G401.6 (cell line): ENCODE measurements at regions not wholly inside any gene's neighbourhood (a gene's known extent, or its start where the extent isn't known, plus 50 kb on each side); places are given as distances from the start of the nearest gene placed in this dataset.

Experiments
- FAIRE-seq: peaks from 2 replicates; lab custom pipeline; 2012; peaks lifted over from hg19 to GRCh38; lab: Jason Lieb, UNC

DNA sequence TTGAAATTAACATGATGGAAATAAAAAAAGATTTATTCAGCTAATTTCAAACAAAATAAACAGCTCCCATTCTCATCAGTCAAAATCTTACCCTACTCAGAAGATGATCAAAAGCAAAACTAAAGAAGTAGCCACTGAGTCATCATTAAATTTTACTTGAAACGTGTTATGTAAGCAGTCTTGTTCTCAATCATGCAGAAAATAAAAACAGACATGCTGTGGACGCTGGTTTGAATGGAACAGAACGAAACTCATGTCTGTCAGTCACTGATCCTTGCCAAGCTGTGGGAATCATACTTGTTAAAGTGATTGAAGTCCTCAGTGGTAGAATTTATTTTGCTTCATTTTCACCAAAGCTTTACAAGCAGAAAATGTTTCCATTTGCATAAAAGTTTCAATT lies 77.2 kb upstream of the TLR3 start:
- no peak for FAIRE-seq

DNA sequence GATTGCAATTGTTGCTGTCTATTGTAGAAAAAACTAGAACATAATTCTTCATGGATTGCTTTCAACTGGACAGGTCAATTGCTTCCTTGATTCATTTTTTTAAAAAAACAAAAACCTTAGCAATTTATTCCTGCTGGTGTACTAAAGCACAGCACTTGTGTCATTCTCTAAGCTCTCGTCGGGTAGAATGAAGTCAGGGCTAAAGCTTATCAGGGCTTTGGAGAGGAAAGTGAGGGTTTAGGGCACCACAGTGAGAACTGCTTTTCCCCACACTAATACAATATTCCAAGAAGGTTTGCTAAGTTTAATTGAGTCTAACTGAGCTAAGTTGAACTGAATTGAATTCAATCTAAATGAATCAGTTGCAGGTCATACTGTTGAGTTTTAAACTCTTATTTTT lies 76.4 kb upstream of the TLR3 start:
- no peak for FAIRE-seq

DNA sequence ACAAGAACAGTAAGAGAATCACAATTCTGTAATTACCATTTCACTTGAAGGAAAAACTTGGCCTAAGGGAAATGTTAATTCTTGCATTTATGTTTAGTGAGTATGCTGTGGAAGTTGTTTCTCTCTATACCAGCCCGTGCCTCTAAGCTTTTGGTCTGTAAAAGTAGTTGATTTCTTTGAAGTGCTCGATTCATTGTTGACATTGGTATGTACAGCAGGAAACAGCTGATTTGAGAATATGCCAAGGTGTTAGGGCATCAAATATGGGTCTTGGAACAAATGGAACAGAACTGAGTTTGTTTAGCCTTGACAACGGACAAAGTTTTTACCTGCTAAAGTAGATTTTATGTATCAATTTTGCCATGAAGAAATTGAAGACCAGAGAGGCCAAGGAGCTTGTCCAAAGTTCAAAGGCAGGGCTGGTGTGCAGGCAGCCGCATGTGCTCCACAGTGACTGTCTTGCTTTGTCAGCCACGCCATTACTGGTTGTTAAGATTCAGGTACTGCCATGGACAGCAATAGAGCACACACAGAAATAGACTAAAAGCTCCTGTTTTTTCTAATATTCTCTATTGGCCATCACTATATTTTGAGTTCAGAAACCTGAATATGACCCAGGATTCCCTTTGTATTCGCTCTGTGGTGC lies 75.5 kb upstream of the TLR3 start:
- no peak for FAIRE-seq

DNA sequence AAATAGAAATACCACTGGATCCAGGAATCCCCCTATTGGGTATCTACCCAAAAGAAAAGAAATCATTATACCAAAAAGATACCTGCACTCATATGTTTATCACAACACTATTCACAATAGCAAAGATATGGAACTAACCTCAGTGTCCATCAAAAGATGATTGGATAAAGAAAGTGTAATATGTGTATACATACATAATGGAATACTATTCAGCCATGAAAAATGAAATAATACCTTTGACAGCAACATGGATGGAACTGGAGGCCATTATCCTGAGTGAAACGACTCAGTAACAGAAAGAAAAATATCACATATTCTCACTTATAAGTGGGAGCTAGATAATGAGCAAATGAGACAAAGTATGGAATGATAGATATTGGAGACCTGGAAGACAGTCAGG lies 74.2 kb upstream of the TLR3 start:
- no peak for FAIRE-seq

DNA sequence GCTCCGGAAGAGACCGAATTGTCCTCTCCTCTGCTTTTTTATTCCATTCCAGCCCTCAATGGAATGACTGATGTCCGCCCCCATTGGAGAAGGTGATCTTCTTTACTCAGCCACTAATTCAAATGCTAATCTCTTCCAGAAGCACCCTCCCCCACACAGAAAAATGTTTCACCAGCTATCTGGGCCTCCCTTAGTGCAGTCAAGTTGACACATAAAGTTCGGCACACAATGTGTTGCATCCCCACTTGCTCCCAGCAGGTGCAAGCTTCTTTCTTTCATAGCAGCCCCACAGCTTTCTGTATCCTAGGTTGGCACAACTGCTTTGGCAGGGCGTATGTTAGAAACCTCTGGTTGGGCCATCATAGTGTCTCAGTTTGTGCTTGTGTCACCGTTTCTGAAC lies 73.3 kb upstream of the TLR3 start:
- FAIRE-seq: no peak

DNA sequence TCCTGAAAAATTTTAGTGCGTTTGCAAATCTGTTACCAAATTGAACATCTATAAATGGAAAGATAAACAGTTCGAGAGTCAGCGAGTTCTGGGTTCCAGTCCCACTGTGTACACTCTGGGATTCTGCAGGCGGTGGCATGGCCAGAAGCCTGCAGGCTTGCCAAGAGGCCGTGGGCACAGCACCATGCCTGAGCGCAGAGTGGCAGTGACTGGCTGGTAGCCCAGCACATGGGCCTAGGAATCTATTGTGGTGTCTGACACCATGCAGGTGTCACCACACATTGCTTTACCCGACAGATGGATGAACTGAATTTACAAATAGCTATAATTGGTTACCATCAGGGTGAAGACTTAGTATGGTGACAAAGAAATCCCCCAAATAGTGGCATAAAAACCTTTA lies 71.7 kb upstream of the TLR3 start:
- no peak for FAIRE-seq

DNA sequence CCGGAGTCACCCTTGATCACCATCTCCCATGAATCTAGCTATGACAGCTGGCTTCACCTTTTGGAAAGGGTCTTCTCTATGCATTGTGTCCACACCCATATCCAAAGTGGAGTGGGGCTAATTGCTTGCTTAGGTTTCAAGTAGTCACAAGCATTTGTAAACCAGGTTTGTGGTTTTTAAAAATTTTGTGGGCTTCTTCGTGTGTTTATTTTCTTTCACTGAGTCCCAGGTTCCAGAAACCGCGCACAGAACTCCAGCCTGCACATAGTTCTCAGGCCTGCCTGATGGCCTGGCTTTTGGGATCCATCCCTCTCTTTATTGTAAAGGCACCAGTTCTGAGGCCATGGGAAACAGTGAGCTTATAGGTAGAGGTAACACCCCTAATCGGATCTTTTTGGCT lies 70.2 kb upstream of the TLR3 start:
- FAIRE-seq: no peak

DNA sequence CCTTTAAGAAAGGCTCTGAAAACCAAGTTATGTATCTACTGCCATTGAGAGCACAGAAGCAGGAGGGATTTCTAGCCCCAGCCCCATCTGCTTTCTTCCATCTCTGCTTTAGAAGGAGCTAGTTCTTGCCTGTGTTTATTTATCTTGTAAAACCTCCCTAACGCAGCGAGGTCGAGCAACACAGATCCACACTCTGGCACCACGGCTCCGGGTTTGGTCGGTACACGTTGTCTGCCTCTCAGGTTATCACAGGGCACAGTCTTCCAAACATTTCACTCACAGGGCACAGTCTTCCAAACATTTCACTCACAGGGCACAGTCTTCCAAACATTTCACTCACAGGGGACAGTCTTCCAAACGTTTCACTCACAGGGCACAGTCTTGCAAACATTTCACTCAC lies 69.7 kb upstream of the TLR3 start:
- FAIRE-seq: no peak

DNA sequence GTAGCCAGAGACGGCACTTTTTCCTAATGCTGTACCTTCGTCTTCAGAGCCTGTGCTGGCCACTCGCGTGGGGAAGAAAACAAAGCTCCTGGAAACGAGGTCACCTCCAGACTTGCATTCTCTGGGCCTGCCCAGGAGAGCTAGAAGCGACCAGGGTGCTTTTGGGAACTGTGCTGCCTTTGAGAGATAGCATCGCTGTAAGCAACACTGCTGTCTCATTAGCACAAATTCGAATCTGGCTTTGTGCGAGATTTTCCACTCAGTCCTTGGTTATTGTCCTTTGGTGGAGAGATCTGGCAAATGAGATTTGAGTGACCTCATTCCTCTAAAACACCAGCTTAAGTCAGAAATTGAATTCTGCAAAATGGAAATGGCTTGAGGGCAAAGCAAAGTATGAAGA lies 66.1 kb upstream of the TLR3 start:
- FAIRE-seq: no peak

DNA sequence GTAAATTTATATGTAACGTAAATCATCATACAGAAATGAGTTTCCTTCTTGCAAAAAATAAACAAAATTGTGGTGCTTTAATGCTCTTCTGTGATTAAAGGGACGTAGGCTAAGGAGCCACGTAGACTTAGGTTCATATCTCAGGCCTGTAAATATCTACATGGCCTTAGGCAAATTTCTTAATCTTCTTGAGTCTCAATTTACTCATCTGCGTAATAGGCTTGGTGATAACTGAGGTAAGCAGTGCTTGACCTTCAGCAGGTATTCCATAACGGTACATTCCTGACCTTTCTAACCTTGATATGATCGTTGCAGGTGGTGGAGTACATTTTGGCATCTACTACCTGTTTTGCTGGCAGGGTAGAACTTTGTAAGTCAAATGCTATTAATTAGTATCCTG lies 65.2 kb upstream of the TLR3 start:
- FAIRE-seq: no peak

DNA sequence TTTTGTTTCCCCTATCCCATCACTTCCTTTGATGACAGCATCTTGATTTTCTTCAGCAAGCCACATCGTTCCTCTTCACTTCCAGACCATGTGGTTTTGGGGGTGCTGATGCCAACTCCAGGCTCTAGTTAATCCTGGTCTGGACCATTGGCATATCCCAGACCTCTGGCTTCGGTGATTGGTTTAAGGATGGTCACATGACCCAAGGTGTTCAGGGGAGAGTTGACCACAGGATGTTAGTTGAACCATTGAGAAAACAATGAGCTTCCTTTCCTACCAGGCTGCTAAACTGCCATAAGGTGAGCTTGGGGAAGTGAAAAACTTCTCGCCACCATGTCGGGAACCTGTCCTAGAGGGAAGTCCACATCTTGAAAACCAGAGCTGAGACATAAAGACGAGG lies 60.9 kb upstream of the TLR3 start:
- FAIRE-seq: no peak

DNA sequence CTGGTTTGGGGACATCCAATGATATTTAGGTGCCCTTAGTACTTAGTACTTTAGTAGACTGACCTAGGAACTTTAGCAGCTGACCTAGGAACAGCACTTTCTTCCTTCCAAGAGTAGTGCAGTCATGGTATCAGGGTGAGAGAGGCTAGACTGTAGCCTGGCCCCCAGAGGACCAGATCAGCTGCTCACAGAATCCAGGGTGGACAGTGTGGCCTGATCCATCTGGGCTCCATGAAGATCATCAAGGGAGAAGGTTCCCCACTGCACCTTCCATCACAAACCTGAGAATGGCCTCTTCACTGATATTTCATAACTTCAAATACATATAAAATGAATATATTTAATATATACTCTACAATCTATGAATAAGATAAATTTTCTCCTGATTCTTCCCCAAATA lies 59.0 kb upstream of the TLR3 start:
- no peak for FAIRE-seq

DNA sequence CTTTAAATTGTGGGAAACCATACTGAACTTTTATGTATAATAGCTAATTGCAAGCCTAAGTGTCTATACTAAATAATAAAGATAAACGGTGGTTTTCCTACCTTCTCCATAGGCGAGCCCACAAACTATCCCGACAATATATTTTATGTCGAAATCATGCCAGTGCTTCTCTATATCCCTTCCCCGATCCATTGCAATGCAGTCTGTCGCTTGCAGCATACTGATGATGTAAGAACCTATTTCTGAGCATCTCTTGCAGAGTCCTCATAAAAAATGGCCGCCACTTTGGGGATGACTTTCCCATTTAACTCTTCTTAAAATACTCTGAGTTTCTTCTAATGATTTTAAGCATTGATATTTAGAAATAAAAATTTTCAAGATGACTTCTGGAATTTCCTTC lies 58.1 kb upstream of the TLR3 start:
- FAIRE-seq: no peak

DNA sequence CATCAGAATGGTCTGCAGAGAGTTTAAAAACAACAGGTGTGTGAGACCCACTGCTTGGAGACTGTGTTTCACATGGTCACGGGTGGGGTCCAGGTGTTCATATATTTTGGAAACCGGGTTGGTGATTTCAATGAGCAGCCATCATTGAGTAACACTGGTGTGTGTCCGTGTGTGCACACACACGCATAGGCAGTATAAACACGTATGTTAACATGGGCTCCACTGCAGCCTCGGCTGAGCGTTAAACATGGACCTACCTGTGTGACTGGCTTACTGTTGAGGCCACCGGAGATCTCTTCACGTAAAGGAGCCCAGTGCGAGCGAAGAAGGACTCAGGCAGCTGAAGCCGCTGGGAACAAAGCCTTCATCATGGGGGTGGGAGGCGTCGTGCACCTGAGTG lies 56.9 kb upstream of the TLR3 start:
- FAIRE-seq: no peak

DNA sequence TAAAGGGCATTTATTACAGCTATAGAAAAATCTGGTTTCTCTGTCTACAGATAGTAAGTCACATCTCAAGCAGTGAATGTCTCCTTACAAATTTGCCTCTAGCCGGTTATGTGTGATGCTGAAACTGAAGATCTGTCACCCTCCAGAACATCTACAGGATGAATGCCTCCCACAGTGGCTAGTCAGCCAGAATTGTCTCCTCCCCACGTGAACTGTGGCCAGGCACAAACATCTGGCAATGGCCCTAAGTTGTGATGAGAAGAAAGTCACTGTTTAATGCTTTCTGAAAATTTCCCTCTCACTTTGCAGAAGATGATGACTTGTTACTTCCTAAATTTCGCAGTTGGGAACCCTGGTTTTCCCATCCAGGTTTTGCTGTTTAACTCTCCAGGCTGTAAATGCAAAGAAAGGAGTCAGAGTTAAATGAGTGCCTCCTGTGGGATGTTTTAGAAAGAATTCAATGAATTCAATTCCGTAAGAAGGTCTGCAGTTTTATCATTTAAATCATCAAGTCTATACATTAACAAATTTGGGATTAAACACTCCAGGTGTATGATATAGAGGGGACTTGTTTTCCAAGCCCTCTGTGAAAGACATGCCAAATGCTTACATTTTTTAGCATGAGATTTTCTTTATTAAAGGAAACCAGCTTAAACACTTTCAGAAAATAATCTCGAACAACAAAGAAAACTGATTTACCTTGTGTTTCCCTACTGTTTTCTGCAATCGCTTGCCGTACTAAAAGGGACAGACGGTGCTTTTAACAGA lies 55.4 kb upstream of the TLR3 start:
- FAIRE-seq: no peak

DNA sequence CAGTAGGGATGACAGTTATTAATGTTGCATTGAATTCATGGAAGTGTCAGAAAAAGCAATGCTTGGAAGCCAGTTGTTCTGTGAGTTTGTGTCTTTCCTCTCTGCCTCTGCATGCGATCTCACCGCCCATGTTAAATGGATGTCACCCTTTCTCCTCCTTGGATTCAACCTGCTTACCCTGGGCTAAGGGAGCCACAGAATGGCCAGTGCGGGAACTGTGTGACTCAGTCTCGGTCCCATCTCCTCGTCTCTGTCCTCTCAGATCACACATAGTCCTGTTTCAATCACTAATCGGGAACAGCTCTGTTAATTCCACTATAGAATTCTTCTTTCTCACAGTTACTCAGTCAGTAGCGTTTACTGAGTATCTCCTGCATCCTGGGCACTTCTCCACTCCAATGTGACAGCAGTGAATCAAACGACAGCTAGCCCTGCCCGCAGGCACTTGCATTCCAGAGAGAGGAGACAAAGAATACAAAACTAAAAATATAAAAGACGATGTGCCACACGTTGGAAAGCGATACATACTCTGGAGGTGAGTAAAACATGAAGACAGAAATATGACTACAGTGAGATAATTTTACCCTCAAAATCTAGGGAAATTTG lies 53.6 kb upstream of the TLR3 start:
- FAIRE-seq: no peak

DNA sequence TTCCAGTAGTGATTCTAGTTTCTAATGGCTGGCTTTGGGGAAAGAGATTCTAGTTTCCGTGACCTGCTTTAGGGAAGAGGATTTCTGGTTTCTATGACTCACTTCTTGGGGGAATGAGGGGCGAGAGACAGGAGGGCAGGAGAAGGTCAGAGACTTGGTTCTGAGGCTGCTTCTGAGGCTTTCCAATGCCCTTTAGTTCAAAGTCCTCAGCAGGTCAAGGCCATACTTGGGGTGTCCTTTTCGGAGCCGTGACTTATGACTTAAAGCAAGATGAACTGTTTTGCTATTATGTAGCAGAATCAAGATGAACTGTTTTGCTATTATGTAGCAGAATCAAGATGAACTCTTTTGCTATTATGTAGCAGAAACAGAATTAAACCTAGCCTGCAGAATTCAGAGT lies 52.2 kb upstream of the TLR3 start:
- no peak for FAIRE-seq

DNA sequence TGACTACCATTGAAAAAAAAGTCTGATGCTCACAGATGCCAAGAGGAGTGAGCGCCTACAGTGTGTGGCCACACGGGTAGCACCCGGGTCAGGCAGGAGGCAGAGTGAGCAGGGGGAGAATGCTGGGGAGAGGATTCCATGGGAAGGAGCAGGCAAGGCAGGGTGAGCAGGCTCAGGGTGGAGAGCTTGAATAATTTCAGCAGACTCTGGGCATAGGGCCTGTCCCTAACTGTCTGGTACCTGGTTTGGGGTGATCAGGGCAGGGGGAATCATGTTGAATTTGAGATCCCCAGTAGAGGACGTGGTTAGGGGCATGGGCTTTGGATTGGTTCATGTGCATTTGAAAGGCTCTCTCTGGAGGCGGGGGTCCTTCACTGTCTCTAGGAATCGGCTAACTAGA lies 51.2 kb upstream of the TLR3 start:
- no peak for FAIRE-seq

DNA sequence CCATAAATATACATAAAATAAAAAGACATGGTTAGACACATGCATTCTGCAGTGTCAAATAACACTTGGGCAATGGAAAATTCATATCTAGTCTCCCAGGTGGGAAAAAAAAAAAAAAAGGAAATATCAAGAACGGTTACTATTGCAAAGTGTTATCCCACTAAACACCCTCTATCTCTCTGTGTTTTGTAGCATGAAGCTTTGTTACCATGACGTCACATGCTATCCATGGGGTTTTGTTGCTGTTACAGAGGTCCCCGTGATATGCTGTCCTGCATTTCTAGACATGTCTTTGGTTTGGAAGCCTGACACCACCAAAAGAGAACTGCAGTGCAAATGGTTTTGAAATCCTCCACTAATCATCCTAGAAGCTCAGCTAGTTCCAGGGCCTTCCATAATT lies 50.7 kb upstream of the TLR3 start:
- FAIRE-seq: no peak

DNA sequence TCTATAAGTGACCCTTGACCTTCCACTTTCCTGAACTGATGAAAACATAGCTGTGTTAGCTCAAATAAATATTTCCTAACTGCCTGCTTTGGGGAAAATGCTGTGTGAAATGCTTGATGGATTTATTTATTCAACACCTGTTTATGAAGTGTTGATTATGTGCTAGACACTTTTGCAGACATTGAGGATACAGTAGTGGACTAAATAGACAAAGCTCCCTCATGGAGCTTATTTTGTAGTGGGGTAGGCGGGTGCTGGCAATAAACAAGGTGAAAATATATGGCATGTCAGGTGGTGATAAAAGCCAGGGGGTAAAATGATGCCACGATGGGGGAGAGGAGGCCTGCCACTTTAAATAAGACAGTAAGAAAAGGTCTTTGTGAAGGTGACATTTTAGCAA lies 50.2 kb upstream of the TLR3 start:
- FAIRE-seq: no peak
